Body of pancreas (tissue), 4 donors: ENCODE measurements at regions not wholly inside any gene's neighbourhood (a gene's known extent, or its start where the extent isn't known, plus 50 kb on each side); places are given as distances from the start of the nearest gene placed in this dataset.
"Not testable (repeated sequence)": the region's sequence is repeated elsewhere in the genome, so short reads cannot be mapped to it uniquely, and the experiment has no call there.

Experiments used
- CTCF ChIP-seq, 7 experiments: fragments of 450-650 bp in 4 of 7; fragments of 200-600 bp in 3 of 7; sonication (generic) in 3 of 7; IDR thresholded peaks; one replicate each; pipeline ENCODE4 v1.5.1; 2016 to 2019; ENCODE audit warnings: antibody characterized with exemption in 7 of 7
- POLR2A ChIP-seq, 3 donors: fragments of 450-650 bp; IDR thresholded peaks; one replicate each; pipeline ENCODE4 v1.6.1; 2016; ENCODE audit warnings: antibody characterized with exemption in 3 of 3, mild to moderate bottlenecking in 2 of 3

GRCh38 chr2:87519158-87520011, 228.5 kb upstream of the PLGLB2 start:
- not testable (repeated sequence) for TF ChIP-seq CTCF, POLR2A (IDR thresholded peaks at IDR 0.05)
